PC-9 (cell line): ENCODE measurements at regions not wholly inside any gene's neighbourhood (a gene's known extent, or its start where the extent isn't known, plus 50 kb on each side); places are given as distances from the start of the nearest gene placed in this dataset.

Experiments used
- BruUV-seq: library from RNA; stranded (reverse); fragments of 400-500 nt; replicated peaks from 2 replicates; lab custom pipeline; 2021; lab: Mats Ljungman, UMichigan
- CTCF ChIA-PET: fragments of 300-600 bp; sonication (Branson Sonifier 250); formaldehyde crosslinking; loops from one replicate; lab custom pipeline; 2022; ENCODE audit warnings: antibody characterized with exemption; lab: Charles Lee
- POLR2A ChIA-PET: fragments of 300-600 bp; sonication (Branson Sonifier 250); formaldehyde crosslinking; loops from one replicate; lab custom pipeline; 2022; ENCODE audit warnings: antibody characterized with exemption; ENCODE audit not compliant: unreplicated experiment; lab: Charles Lee
- DNase-seq, 2 experiments: peaks; one replicate each; pipeline versions ENCODE4 v3.0.0 to v3.0.0-alpha.2; 2015 to 2022; ENCODE audit warnings: mixed read lengths in 1 of 2
- H2AFZ ChIP-seq: fragments of 200-600 bp; sonication (generic); 2 replicates; pipeline ENCODE4 v1.8.1; 2017; ENCODE audit warnings: antibody characterized with exemption
- H3F3A ChIP-seq: fragments of 200-600 bp; sonication (generic); 2 replicates; pipeline ENCODE4 v1.8.1; 2017; ENCODE audit warnings: antibody characterized with exemption, mild to moderate bottlenecking, low read depth; ENCODE audit not compliant: insufficient read depth
- H3K27ac ChIP-seq: fragments of 200-600 bp; sonication (generic); 2 replicates; pipeline ENCODE4 v1.6.1; 2016; ENCODE audit warnings: mixed run types
- H3K27me3 ChIP-seq: fragments of 200-600 bp; sonication (generic); 2 replicates; pipeline ENCODE4 v1.6.1; 2016; ENCODE audit warnings: low read depth, mixed run types; ENCODE audit not compliant: insufficient read depth
- H3K36me3 ChIP-seq: fragments of 200-600 bp; sonication (generic); 2 replicates; pipeline ENCODE4 v1.6.1; 2016; ENCODE audit warnings: low read depth, mixed run types
- H3K4me1 ChIP-seq: fragments of 200-600 bp; sonication (generic); replicated peaks from 2 replicates; pipeline ENCODE4 v1.6.1; 2016; ENCODE audit warnings: mixed run types; ENCODE audit not compliant: insufficient read depth
- H3K4me2 ChIP-seq: fragments of 200-600 bp; sonication (generic); 2 replicates; pipeline ENCODE4 v1.6.1; 2017; ENCODE audit warnings: mixed run types
- H3K4me3 ChIP-seq: fragments of 200-600 bp; sonication (generic); 2 replicates; pipeline ENCODE4 v1.6.1; 2016; ENCODE audit warnings: mixed run types
- H3K79me2 ChIP-seq: fragments of 200-600 bp; sonication (generic); 2 replicates; pipeline ENCODE4 v1.6.1; 2017; ENCODE audit warnings: low read depth, mixed run types
- H3K9me2 ChIP-seq: fragments of 200-600 bp; sonication (generic); 2 replicates; pipeline ENCODE4 v1.8.1; 2017; ENCODE audit warnings: mild to moderate bottlenecking; ENCODE audit not compliant: insufficient read depth
- H3K9me3 ChIP-seq: fragments of 200-600 bp; sonication (generic); 2 replicates; pipeline ENCODE4 v1.8.1; 2016; ENCODE audit warnings: low read depth; ENCODE audit not compliant: insufficient read depth
- H4K20me1 ChIP-seq: fragments of 200-600 bp; sonication (generic); 2 replicates; pipeline ENCODE4 v1.8.1; 2017; ENCODE audit not compliant: insufficient read depth
- CTCF ChIP-seq: fragments of 200-600 bp; sonication (generic); conservative IDR thresholded peaks from 2 replicates; pipeline ENCODE4 v1.6.1; 2017; ENCODE audit warnings: mixed run types, antibody characterized with exemption, mild to moderate bottlenecking, moderate library complexity
- EZH2 ChIP-seq: fragments of 200-600 bp; sonication (generic); IDR thresholded peaks from 2 replicates; pipeline ENCODE4 v1.8.0; 2017; ENCODE audit warnings: antibody characterized with exemption, low read depth
- intact Hi-C: fragments of 100-400 bp; cut with micrococcal nuclease; formaldehyde crosslinking; loops from one replicate; pipeline ENCODE4 v1.10.0; 2022; ENCODE audit not compliant: unreplicated experiment

GRCh38 chr3:36201546-36201945 lies 178.8 kb upstream of the STAC start:
- CTCF ChIA-PET: no interaction called here
- no TSS peak for BruUV-seq

GRCh38 chr3:36206956-36207580 lies 173.2 kb upstream of the STAC start:
- CTCF ChIA-PET: no interaction called here
- TF ChIP-seq EZH2: no peak
- no peak for TF ChIP-seq CTCF

More at GRCh38 chr3:36201546-36201945, 178.8 kb upstream of the STAC start:
- DNase-seq: no peak
- POLR2A ChIA-PET: interaction anchor here (0.7 kb wide), 2 partner anchors 56 to 73 kb away, joined by 3 to 5 read pairs; no protein-coding TSS in a partner anchor
- no peaks in the 10 kb centered on the region for H3K36me3 ChIP-seq
- H3K4me3 ChIP-seq: no peak overlapping the region
- H3K9me2 ChIP-seq: no peaks in the 10 kb centered on the region
- H3K4me2 ChIP-seq: no peak overlapping the region
- H3K4me1 ChIP-seq: no peaks in the 10 kb centered on the region
- H3K79me2 ChIP-seq: no peaks in the 10 kb centered on the region
- no peaks in the 10 kb centered on the region for H3K9me3 ChIP-seq
- H4K20me1 ChIP-seq: no peaks in the 10 kb centered on the region
- H3K27me3 ChIP-seq: no peaks in the 10 kb centered on the region
- H3K27ac ChIP-seq: no peak overlapping the region
- H2AFZ ChIP-seq: no peak overlapping the region
- intact Hi-C loops: no loop called here
- no peak for TF ChIP-seq EZH2
- no peak for TF ChIP-seq CTCF
- H3F3A ChIP-seq: no peaks in the 10 kb centered on the region

GRCh38 chr3:36210840-36211651 lies 169.3 kb upstream of the STAC start:
- H3K27ac ChIP-seq: no peak overlapping the region
- no peak overlapping the region for H3K4me2 ChIP-seq
- H3K36me3 ChIP-seq: no peaks in the 10 kb centered on the region
- POLR2A ChIA-PET: no interaction called here
- H3K4me3 ChIP-seq: no peak overlapping the region
- H3K4me1 ChIP-seq: peaks cover 10% of the 10 kb centered on the region
- CTCF ChIA-PET: no interaction called here
- no peaks in the 10 kb centered on the region for H3K9me2 ChIP-seq
- DNase-seq: no peak
- no peak for TF ChIP-seq EZH2
- TF ChIP-seq CTCF: no peak
- H3K9me3 ChIP-seq: no peaks in the 10 kb centered on the region
- H2AFZ ChIP-seq: no peak overlapping the region
- intact Hi-C loops: loop anchor here (5.0 kb wide), 1 partner anchor 151 kb away; no protein-coding TSS in a partner anchor
- H4K20me1 ChIP-seq: no peaks in the 10 kb centered on the region
- no TSS peak for BruUV-seq
- no peaks in the 10 kb centered on the region for H3F3A ChIP-seq
- H3K27me3 ChIP-seq: no peaks in the 10 kb centered on the region
- H3K79me2 ChIP-seq: no peaks in the 10 kb centered on the region

More at GRCh38 chr3:36206956-36207580, 173.2 kb upstream of the STAC start:
- Histone ChIP-seq H3K4me3 (no peak overlapping the region), H3K9me2 (no peaks in the 10 kb centered on the region), H3K9me3 (no peaks in the 10 kb centered on the region), H3K27me3 (no peaks in the 10 kb centered on the region), H4K20me1 (no peaks in the 10 kb centered on the region), H3K4me2 (no peak overlapping the region), H2AFZ (no peak overlapping the region), H3K36me3 (no peaks in the 10 kb centered on the region), H3F3A (no peaks in the 10 kb centered on the region), H3K27ac (no peak overlapping the region), H3K79me2 (no peaks in the 10 kb centered on the region), H3K4me1 (no peaks in the 10 kb centered on the region; the same call in 1 of the 2 replicates)
- intact Hi-C loops: no loop called here
- no peak for DNase-seq
- POLR2A ChIA-PET: no interaction called here
- BruUV-seq: no TSS peak
